ENCODE measurements at regions not wholly inside any gene's neighbourhood (a gene's known extent, or its start where the extent isn't known, plus 50 kb on each side); places are given as distances from the start of the nearest gene placed in this dataset.
"Not testable (repeated sequence)": the region's sequence is repeated elsewhere in the genome, so short reads cannot be mapped to it uniquely, and the experiment has no call there.

- DNase-seq = not testable (repeated sequence)
Measured at GRCh38 chr6:85276026-85276425, 173.9 kb upstream of the NT5E start.

GRCh38 chr6:85275338-85275985 lies 174.4 kb upstream of the NT5E start:
- no peak for DNase-seq

- DNase-seq = no peak
Measured at GRCh38 chr6:85273870-85274269, 176.0 kb upstream of the NT5E start.

GRCh38 chr6:85273046-85273445 lies 176.8 kb upstream of the NT5E start:
- DNase-seq = no peak

DNA sequence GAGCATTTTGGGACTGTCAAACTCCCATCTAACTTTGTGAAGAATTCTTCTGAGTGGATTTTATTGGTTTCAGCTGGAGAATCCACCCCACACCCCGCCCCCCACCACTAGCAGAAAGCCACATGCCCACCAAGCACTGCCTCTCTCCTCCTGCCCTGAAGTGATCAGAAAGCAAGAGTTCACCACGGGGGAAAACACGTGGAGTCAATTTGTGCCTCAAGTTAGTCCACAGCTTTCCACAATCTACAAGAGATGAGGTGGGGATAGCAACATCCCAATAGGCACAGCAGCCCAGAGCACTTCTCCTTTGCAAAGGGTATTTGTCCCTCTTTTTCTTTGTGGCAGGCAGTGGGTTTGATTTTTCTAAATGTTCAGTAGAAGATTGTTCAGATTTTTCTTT lies 177.3 kb upstream of the NT5E start:
- DNase-seq = no peak

DNA sequence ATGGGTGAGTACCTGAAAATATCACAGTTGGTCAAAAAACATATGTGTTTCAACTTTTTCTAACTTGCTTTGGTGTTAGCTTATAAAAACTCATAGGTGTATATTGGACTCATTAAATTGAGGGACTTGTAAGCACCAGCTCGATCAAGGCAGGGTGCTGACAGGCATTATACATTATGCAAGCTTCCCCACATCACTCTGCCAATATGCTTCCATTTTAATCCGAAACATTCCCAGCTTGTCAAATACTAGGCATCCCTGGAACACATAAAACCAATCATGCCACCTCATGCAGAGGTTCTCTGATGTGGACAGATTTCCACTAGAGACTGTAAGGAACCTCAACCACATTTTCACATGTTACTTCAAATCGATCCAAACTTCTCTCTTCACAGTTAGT lies 187.3 kb upstream of the NT5E start:
- DNase-seq = no peak

- DNase-seq = no peak
Measured at GRCh38 chr6:85261271-85261670, 188.6 kb upstream of the NT5E start.

DNA sequence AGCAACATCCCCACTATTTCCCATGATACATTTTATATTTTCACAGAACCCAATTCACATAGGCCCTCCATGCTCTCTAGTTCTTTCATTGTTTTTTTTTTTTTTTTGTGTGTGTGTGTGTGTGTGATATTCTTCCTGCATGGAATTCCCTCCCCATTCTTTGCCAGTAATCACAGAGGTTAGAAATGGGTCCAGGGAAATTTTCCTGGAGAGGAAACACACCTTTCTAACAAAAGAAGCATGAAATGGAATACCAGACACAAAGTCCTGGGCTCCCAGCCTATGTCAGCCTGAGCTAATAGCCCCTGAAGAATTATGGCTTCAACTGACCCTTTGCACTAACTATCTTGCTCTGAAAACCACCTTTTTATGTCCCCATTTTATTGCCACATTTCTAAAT lies 194.2 kb upstream of the NT5E start:
- no peak for DNase-seq

- no peak for DNase-seq
Measured at GRCh38 chr6:85252552-85252951, 197.3 kb upstream of the NT5E start.

- DNase-seq = no peak
Measured at GRCh38 chr6:85252085-85252484, 197.8 kb upstream of the NT5E start.

- DNase-seq = no peak
Measured at GRCh38 chr6:85251300-85251699, 198.6 kb upstream of the NT5E start.

DNA sequence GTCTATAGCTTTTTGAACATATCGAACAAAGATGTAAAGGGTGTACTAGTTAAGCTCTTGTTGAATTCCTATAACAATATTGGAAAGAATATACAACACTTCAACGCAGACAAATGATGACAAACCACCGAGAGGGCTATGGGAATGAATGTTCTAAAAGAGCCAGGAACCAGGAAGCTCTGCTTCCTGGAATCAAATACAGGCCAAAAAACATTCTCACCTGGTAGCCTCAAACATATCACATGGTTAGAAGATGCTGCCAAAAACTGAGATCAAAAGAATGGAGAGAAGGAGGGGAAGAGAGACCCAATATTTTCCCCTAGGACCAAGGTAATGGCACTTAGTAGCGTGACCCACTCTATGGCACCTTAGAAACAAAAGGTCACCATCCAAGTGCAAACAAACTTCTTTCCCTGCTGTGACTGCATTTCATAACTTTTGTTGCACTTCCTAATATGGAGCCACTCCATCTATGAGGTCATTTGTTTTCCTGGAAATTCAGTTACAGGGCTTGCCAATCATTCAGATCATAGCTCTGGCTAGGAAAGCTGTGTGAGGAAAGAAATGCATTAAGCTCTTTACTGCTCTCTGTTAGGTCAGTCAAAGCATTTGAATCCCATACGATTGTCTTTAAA lies 199.2 kb upstream of the NT5E start:
- DNase-seq = no peak

DNA sequence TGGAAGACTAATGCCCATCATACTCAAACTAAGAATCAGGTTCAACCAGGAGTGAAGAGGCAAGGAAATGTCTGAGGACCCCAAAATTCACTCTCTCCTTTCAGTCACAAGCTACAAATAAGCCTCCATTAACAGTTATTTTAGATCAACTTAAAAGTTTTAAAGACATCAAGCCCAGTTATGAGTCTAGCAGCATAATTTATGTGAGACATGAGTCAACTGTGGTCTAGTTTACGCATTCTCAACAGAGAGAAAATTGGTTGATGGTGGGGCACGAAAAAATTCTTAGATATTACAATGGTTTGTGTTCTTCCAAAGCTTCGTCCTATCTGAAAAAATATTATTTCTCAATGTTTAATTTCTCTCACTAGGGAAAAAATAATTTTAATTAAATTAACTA lies 204.9 kb upstream of the NT5E start:
- no peak for DNase-seq

GRCh38 chr6:85241498-85242052 lies 208.3 kb upstream of the NT5E start:
- DNase-seq = no peak

- no peak for DNase-seq
Measured at GRCh38 chr6:85240787-85241385, 209.0 kb upstream of the NT5E start.

DNA sequence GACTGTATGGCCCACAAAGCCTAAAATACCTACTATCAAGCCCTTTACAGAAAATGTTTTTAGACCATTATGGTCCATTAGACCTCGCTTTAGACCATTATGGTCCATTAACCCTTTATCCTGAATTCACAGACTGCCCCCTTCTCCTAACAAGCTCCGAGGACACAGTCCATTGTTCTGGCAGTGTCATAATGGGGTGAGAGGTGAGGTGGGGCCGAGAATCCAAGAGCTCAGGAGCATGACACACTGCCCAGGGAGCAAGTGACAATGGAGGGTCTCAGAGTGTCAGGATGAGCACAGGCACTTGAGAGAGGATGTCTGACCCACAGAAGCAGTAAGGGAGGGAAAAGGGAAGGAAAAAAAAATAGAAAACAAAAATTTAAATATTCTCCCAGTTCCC lies 212.4 kb upstream of the NT5E start:
- DNase-seq = no peak

DNA sequence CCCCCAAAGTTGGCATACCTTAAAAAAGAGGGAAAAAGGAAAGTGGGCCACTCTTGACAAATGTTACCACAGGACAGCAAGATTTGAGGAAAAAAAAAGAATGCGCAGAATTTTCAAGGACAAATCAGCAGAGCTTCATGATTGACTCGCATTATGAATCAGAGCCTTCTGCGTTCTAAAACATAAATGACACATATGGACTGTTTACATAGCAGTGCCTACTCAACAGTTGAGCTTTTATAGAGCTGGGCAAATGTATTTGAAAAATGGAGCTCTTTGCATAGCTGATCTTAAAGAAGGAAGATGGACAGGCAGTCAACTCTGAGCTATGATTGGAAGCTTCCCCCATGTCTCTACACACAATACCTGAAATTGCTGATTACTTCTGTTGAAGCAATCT lies 213.2 kb upstream of the NT5E start:
- DNase-seq = no peak

DNA sequence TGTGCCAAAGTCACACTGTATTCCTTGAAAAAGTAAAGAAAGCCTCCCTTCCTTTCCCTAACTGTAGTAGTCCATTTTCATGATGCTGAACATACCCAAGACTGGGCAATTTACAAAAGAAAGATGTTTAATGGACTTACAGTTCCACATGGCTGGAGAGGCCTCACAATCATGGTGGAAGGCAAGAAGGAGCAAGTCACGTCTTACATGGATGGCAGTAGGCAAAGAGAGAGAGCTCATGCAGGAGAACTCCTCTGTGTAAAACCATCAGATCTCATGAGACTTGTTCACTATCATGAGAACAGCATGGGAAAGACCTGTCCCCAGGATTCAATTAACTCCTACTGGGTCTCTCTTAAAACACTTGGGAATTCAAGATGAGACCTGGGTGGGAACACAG lies 222.5 kb upstream of the NT5E start:
- not testable (repeated sequence) for DNase-seq

- not testable (repeated sequence) for DNase-seq
Measured at GRCh38 chr6:85212794-85213193, 237.1 kb upstream of the NT5E start.

DNA sequence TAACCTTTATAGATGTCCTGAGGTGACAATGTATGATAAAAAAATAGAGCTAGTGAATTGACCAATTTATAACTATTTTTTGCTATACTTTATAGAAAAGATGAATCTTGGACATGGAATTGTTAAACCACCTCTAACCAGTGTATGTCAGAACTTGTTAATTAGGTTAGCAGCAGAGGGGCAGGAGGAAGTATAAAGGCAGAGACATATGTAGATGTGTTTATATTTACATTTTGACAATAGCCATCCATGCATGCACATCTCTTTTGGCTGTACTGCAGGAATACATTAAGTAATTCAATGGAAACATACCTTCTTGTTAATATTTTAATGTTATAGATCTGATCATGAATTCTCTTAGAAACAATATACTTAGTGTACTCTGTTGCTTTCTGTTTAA lies 254.6 kb upstream of the NT5E start:
- DNase-seq = no peak

DNA sequence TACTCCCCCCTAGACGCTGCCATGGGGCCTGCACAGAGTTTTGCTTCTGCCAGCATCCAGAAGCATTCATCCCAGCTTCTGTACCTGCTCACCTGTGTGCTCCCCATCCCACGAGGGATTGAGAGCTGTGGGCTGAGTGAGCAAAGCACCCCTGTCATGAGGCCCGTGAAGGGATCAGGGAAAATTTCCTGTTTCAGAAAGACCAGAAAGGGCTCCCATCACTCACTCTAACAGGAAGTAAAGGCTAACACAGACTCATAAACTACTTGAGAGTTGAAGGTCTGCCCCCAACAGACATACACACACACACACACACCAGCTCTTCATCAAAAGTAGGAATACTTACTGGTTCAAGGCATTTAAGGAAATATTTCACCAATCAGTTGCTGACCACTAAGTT lies 256.5 kb upstream of the NT5E start:
- DNase-seq = no peak

- DNase-seq = no peak
Measured at GRCh38 chr6:85192596-85192995, 257.3 kb upstream of the NT5E start.

- DNase-seq = no peak
Measured at GRCh38 chr6:85192186-85192585, 257.7 kb upstream of the NT5E start.

GRCh38 chr6:85191656-85192055 lies 258.2 kb upstream of the NT5E start:
- DNase-seq = no peak

Measured in stimulated activated CD4-positive, alpha-beta T cell treated with anti-CD3 and anti-CD28 coated beads, Interleukin-15, amount 100 ng/mL, for 24 hours (primary cell).